BLaER1 treated with 17β-estradiol and CSF1 and Interleukin-3, amounts not matched to agents 10 nM and 100 nM (cell line): ENCODE measurements at regions not wholly inside any gene's neighbourhood (a gene's known extent, or its start where the extent isn't known, plus 50 kb on each side); places are given as distances from the start of the nearest gene placed in this dataset.
A peak's percentile ranks its signal among the peaks of the same experiment; 100 is the strongest.

Experiments used
- H3K27ac ChIP-seq, 11 experiments: shearing (Covaris generic); formaldehyde crosslinking; 2 replicates each; pipeline ENCODE4 v1.8.1; 2022
- H3K27me3 ChIP-seq, 11 experiments: shearing (Covaris generic); formaldehyde crosslinking; 2 replicates each; pipeline ENCODE4 v1.8.1; 2022
- H3K36me3 ChIP-seq, 11 experiments: shearing (Covaris generic); formaldehyde crosslinking; 2 replicates each; pipeline ENCODE4 v1.8.1; 2022
- H3K4me1 ChIP-seq, 10 experiments: shearing (Covaris generic); formaldehyde crosslinking; 2 replicates each; pipeline ENCODE4 v1.8.1; 2022
- H3K4me2 ChIP-seq, 11 experiments: shearing (Covaris generic); formaldehyde crosslinking; 2 replicates each; pipeline ENCODE4 v1.8.1; 2022
- H3K4me3 ChIP-seq, 10 experiments: shearing (Covaris generic); formaldehyde crosslinking; 2 replicates each; pipeline ENCODE4 v1.8.1; 2022
- H3K9ac ChIP-seq, 11 experiments: shearing (Covaris generic); formaldehyde crosslinking; 2 replicates each; pipeline ENCODE4 v1.8.1; 2022
- H3K9me3 ChIP-seq, 11 experiments: shearing (Covaris generic); formaldehyde crosslinking; replicated peaks in 1 of 11; 2 replicates each; pipeline ENCODE4 v1.8.1; 2022
- H4K20me1 ChIP-seq, 11 experiments: shearing (Covaris generic); formaldehyde crosslinking; 2 replicates each; pipeline ENCODE4 v1.8.1; 2022
- Cebpa-rat ChIP-seq, 11 experiments: shearing (Covaris generic); IDR thresholded peaks; 2 replicates each; pipeline ENCODE4 v1.8.1; 2022

- H4K20me1 ChIP-seq, result no peaks in the 10 kb centered on the region
- no peak overlapping the region for H3K27ac ChIP-seq
- H3K36me3 ChIP-seq, result no peaks in the 10 kb centered on the region
- H3K4me3 ChIP-seq, result no peak overlapping the region
- H3K4me1 ChIP-seq, result peaks cover 0 to 15% (median 0%) of the 10 kb centered on the region in 10 experiments; a peak in 6 of 20 replicates
- peaks cover 0 to 11% (median 0%) of the 10 kb centered on the region in 11 experiments; a peak in 1 of 22 replicates for H3K9me3 ChIP-seq
- H3K4me2 ChIP-seq, result peak overlapping the region in 2 of 11 experiments; percentile 52 to 60; a peak in 4 of 22 replicates
- H3K27me3 ChIP-seq, result no peaks in the 10 kb centered on the region
- no peak for TF ChIP-seq Cebpa-rat (IDR thresholded peaks at IDR 0.05)
- H3K9ac ChIP-seq, result no peak overlapping the region
Measured at GRCh38 chr19:31181535-31181934, 167.7 kb downstream of the TSHZ3 start.

GRCh38 chr19:31180907-31181306 lies 168.3 kb downstream of the TSHZ3 start:
- Histone ChIP-seq H4K20me1 (no peaks in the 10 kb centered on the region), H3K27ac (no peak overlapping the region), H3K9ac (no peak overlapping the region), H3K27me3 (no peaks in the 10 kb centered on the region), H3K4me1 (peaks cover 0 to 15% (median 0%) of the 10 kb centered on the region in 10 experiments; a peak in 6 of 20 replicates), H3K9me3 (peaks cover 0 to 6% (median 0%) of the 10 kb centered on the region in 11 experiments; a peak in 1 of 22 replicates), H3K36me3 (no peaks in the 10 kb centered on the region), H3K4me2 (peak overlapping the region in 2 of 11 experiments; percentile 52 to 55; a peak in 4 of 22 replicates), H3K4me3 (no peak overlapping the region)
- no peak for TF ChIP-seq Cebpa-rat (IDR thresholded peaks at IDR 0.05)

- Histone ChIP-seq H3K4me2 (no peak overlapping the region), H3K4me1 (peaks cover 0 to 15% (median 0%) of the 10 kb centered on the region in 10 experiments; a peak in 6 of 20 replicates), H3K27ac (no peak overlapping the region), H4K20me1 (no peaks in the 10 kb centered on the region), H3K9me3 (0 out of 22 replicates have a peak, but pooled peaks cover 0 to 5% (median 0%) of the 10 kb centered on the region in 11 experiments), H3K4me3 (no peak overlapping the region), H3K36me3 (no peaks in the 10 kb centered on the region), H3K9ac (no peak overlapping the region), H3K27me3 (no peaks in the 10 kb centered on the region)
- TF ChIP-seq Cebpa-rat (IDR thresholded peaks at IDR 0.05), result no peak
Measured at GRCh38 chr19:31179471-31179852, 169.8 kb downstream of the TSHZ3 start.

- Histone ChIP-seq H4K20me1 (no peaks in the 10 kb centered on the region), H3K36me3 (no peaks in the 10 kb centered on the region), H3K4me2 (no peak overlapping the region), H3K9me3 (0 out of 22 replicates have a peak, but pooled peaks cover 0 to 5% (median 0%) of the 10 kb centered on the region in 11 experiments), H3K4me3 (no peak overlapping the region), H3K27me3 (no peaks in the 10 kb centered on the region), H3K27ac (no peak overlapping the region), H3K4me1 (peaks cover 0 to 15% (median 0%) of the 10 kb centered on the region in 10 experiments; a peak in 6 of 20 replicates), H3K9ac (no peak overlapping the region)
- no peak for TF ChIP-seq Cebpa-rat (IDR thresholded peaks at IDR 0.05)
Measured at GRCh38 chr19:31178833-31179470, 170.3 kb downstream of the TSHZ3 start.

- H3K27ac ChIP-seq, result no peak overlapping the region
Measured at GRCh38 chr19:31177246-31177645, 172.0 kb downstream of the TSHZ3 start.

GRCh38 chr19:31175564-31176348 lies 173.5 kb downstream of the TSHZ3 start:
- no peak for TF ChIP-seq Cebpa-rat (IDR thresholded peaks at IDR 0.05)
- Histone ChIP-seq H3K27me3 (no peaks in the 10 kb centered on the region), H3K9ac (no peak overlapping the region), H3K27ac (no peak overlapping the region), H3K4me2 (no peak overlapping the region), H3K4me3 (no peak overlapping the region), H3K36me3 (no peaks in the 10 kb centered on the region), H4K20me1 (no peaks in the 10 kb centered on the region), H3K9me3 (0 out of 22 replicates have a peak, but pooled peaks cover 0 to 5% (median 0%) of the 10 kb centered on the region in 11 experiments), H3K4me1 (no peaks in the 10 kb centered on the region; a peak in 1 of 20 replicates)

More at GRCh38 chr19:31177246-31177645, 172.0 kb downstream of the TSHZ3 start:
- H3K9me3 ChIP-seq, result 0 out of 22 replicates have a peak, but pooled peaks cover 0 to 5% (median 0%) of the 10 kb centered on the region in 11 experiments
- H3K4me3 ChIP-seq, result no peak overlapping the region
- H3K9ac ChIP-seq, result no peak overlapping the region
- H3K4me2 ChIP-seq, result no peak overlapping the region
- H3K36me3 ChIP-seq, result no peaks in the 10 kb centered on the region
- peaks cover 0 to 15% (median 0%) of the 10 kb centered on the region in 10 experiments; a peak in 6 of 20 replicates for H3K4me1 ChIP-seq
- H4K20me1 ChIP-seq, result no peaks in the 10 kb centered on the region
- TF ChIP-seq Cebpa-rat (IDR thresholded peaks at IDR 0.05), result no peak
- H3K27me3 ChIP-seq, result no peaks in the 10 kb centered on the region

GRCh38 chr19:31174948-31175347 lies 174.3 kb downstream of the TSHZ3 start:
- H3K4me1 ChIP-seq, result no peaks in the 10 kb centered on the region; a peak in 1 of 20 replicates
- H3K4me3 ChIP-seq, result no peak overlapping the region
- H3K4me2 ChIP-seq, result no peak overlapping the region
- TF ChIP-seq Cebpa-rat (IDR thresholded peaks at IDR 0.05), result no peak
- no peaks in the 10 kb centered on the region for H3K36me3 ChIP-seq
- H3K27me3 ChIP-seq, result no peaks in the 10 kb centered on the region
- no peaks in the 10 kb centered on the region for H4K20me1 ChIP-seq
- H3K27ac ChIP-seq, result no peak overlapping the region
- H3K9me3 ChIP-seq, result 0 out of 22 replicates have a peak, but pooled peaks cover 0 to 5% (median 0%) of the 10 kb centered on the region in 11 experiments
- no peak overlapping the region for H3K9ac ChIP-seq

- no peak overlapping the region for H3K4me3 ChIP-seq
- 0 out of 22 replicates have a peak, but pooled peaks cover 0 to 5% (median 0%) of the 10 kb centered on the region in 11 experiments for H3K9me3 ChIP-seq
- H3K9ac ChIP-seq, result no peak overlapping the region
- H4K20me1 ChIP-seq, result no peaks in the 10 kb centered on the region
- H3K4me2 ChIP-seq, result no peak overlapping the region
- TF ChIP-seq Cebpa-rat (IDR thresholded peaks at IDR 0.05), result no peak
- H3K27ac ChIP-seq, result no peak overlapping the region
- H3K4me1 ChIP-seq, result no peaks in the 10 kb centered on the region
- H3K36me3 ChIP-seq, result no peaks in the 10 kb centered on the region
- H3K27me3 ChIP-seq, result no peaks in the 10 kb centered on the region
Measured at GRCh38 chr19:31173991-31174390, 175.2 kb downstream of the TSHZ3 start.

- H3K4me3 ChIP-seq, result no peak overlapping the region
- H3K4me1 ChIP-seq, result no peaks in the 10 kb centered on the region
- 0 out of 22 replicates have a peak, but pooled peaks cover 0 to 4% (median 0%) of the 10 kb centered on the region in 11 experiments for H3K9me3 ChIP-seq
- H3K4me2 ChIP-seq, result no peak overlapping the region
- TF ChIP-seq Cebpa-rat (IDR thresholded peaks at IDR 0.05), result no peak
- H3K27me3 ChIP-seq, result no peaks in the 10 kb centered on the region
- H3K9ac ChIP-seq, result no peak overlapping the region
- no peaks in the 10 kb centered on the region for H3K36me3 ChIP-seq
- H4K20me1 ChIP-seq, result no peaks in the 10 kb centered on the region
- no peak overlapping the region for H3K27ac ChIP-seq
Measured at GRCh38 chr19:31171936-31172335, 177.3 kb downstream of the TSHZ3 start.
